Upper lobe of left lung (tissue), 4 donors: ENCODE measurements at regions not wholly inside any gene's neighbourhood (a gene's known extent, or its start where the extent isn't known, plus 50 kb on each side); places are given as distances from the start of the nearest gene placed in this dataset.

ENCODE experiments used
- POLR2A ChIP-seq, 4 donors: fragments of 450-650 bp; IDR thresholded peaks; one replicate each; pipeline ENCODE4 v1.5.1; 2016 to 2017; ENCODE audit warnings: antibody characterized with exemption in 4 of 4, mild to moderate bottlenecking in 2 of 4
- POLR2AphosphoS5 ChIP-seq, 2 donors: sonication (generic); formaldehyde crosslinking; IDR thresholded peaks; one replicate each; pipeline ENCODE4 v1.5.1; 2017; ENCODE audit warnings: antibody characterized with exemption in 2 of 2
- TF ChIP-seq, protein P1 (sequence below), 6 experiments: fragments of 450-650 bp in 4 of 6; fragments of 200-600 bp in 2 of 6; sonication (generic) in 2 of 6; IDR thresholded peaks; one replicate each; pipeline ENCODE4 v1.5.1; 2016 to 2019; ENCODE audit warnings: antibody characterized with exemption in 6 of 6

DNA sequence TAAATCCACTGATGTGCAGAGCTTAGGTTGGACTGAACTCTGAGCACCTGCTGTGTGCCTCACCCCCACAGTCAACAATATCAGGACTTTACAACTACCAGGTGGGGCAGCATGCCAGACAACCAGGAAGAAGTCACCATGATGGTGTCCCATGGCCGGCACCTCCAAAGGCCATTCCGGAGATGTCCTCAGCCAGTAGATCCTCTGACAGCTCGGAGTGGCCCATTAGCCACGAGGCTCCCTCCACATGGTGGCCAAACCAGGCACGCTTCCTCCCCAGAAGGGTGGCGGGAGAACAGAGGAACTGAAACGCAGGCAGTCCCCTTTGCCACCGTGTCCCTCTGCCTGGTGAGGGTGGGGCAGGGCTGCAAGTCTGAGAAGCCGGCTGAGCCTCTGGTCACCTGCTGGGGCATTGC lies 390.0 kb downstream of the TNS3 start:
- TF ChIP-seq, protein P1, sequence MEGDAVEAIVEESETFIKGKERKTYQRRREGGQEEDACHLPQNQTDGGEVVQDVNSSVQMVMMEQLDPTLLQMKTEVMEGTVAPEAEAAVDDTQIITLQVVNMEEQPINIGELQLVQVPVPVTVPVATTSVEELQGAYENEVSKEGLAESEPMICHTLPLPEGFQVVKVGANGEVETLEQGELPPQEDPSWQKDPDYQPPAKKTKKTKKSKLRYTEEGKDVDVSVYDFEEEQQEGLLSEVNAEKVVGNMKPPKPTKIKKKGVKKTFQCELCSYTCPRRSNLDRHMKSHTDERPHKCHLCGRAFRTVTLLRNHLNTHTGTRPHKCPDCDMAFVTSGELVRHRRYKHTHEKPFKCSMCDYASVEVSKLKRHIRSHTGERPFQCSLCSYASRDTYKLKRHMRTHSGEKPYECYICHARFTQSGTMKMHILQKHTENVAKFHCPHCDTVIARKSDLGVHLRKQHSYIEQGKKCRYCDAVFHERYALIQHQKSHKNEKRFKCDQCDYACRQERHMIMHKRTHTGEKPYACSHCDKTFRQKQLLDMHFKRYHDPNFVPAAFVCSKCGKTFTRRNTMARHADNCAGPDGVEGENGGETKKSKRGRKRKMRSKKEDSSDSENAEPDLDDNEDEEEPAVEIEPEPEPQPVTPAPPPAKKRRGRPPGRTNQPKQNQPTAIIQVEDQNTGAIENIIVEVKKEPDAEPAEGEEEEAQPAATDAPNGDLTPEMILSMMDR (IDR thresholded peaks at IDR 0.05): no peak
- TF ChIP-seq POLR2AphosphoS5 (IDR thresholded peaks at IDR 0.05) (no peak), POLR2A (IDR thresholded peaks at IDR 0.05) (no peak)
